ENCODE measurements at regions not wholly inside any gene's neighbourhood (a gene's known extent, or its start where the extent isn't known, plus 50 kb on each side); places are given as distances from the start of the nearest gene placed in this dataset.

DNA sequence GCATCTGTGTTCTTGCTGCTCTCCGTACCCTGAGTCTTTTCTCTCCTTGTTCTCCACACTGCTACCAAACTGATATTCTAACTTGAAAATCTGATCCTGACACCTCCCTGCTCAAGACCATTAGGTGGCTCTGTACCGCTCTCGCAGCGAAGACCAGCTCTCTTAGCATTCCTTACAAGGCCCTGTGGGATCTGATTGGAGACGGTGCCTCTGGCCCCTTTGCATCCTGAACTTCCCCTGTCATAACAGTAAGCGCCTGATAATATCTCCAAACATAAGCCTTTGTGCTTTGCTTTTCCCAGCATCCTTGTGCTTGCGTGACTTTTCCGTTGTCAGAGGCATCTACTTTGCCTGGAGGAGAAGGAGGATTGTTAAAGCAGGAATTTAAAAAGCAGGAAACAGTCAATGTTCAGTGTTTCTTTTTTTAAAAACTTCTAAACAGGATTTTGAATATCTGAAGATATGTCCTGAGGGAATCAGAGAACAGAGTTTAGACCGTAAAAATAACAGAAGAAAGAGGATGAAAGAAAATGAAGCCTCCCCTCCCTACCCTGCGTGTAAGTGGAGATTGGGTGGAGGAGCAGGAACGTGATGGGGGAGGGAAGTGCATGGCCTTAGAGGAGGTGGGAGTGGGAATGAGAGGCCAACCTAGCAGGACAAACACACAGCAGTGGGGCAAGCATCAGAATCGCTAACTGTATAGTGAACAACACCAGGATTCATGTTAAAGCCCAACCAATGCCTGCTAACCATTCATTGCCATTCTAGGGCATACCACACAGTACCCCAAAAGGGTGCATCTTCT is 89.2 kb upstream of the STMND1 start:
- peak overlapping the region; percentile 48 for H3K27ac ChIP-seq
- peak in 1 of 2 donors; percentile 47 for ATAC-seq
- intact Hi-C loops (cut with DNase I): no loop called here

DNA sequence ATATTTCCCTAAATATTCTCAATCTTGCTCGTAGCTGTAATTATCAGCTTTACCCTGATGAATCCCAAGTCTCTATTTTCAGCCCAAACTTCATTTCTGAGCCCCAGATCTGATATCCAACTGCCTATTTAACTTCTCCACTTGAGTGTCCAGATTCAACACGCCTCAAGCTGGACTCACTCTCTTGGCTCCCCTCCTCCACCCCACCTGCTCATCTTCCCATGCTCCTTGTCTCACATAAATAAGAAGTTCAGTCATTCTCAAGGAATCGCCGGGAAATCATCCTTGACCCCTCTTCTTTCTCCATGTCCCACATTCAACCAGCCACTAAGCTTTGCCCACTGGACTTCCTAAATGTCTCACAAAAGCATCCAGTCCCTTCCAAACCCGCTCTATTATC is 89.9 kb upstream of the STMND1 start:
- H3K27ac ChIP-seq: peak overlapping the region; percentile 33
- no peak for ATAC-seq

More for the DNA sequence above, 89.2 kb upstream of the STMND1 start:
- no peak overlapping the region for H3K4me3 ChIP-seq
- DNase-seq: no peak
- peaks cover 7% of the 10 kb centered on the region for H3K4me1 ChIP-seq
- H3K27me3 ChIP-seq (ENCODE audit: low read depth): no peaks in the 10 kb centered on the region
- H3K9me3 ChIP-seq: no peaks in the 10 kb centered on the region
- TF ChIP-seq, protein P1, sequence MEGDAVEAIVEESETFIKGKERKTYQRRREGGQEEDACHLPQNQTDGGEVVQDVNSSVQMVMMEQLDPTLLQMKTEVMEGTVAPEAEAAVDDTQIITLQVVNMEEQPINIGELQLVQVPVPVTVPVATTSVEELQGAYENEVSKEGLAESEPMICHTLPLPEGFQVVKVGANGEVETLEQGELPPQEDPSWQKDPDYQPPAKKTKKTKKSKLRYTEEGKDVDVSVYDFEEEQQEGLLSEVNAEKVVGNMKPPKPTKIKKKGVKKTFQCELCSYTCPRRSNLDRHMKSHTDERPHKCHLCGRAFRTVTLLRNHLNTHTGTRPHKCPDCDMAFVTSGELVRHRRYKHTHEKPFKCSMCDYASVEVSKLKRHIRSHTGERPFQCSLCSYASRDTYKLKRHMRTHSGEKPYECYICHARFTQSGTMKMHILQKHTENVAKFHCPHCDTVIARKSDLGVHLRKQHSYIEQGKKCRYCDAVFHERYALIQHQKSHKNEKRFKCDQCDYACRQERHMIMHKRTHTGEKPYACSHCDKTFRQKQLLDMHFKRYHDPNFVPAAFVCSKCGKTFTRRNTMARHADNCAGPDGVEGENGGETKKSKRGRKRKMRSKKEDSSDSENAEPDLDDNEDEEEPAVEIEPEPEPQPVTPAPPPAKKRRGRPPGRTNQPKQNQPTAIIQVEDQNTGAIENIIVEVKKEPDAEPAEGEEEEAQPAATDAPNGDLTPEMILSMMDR (IDR thresholded peaks at IDR 0.05): peak; percentile 15
- no peaks in the 10 kb centered on the region for H3K36me3 ChIP-seq

DNA sequence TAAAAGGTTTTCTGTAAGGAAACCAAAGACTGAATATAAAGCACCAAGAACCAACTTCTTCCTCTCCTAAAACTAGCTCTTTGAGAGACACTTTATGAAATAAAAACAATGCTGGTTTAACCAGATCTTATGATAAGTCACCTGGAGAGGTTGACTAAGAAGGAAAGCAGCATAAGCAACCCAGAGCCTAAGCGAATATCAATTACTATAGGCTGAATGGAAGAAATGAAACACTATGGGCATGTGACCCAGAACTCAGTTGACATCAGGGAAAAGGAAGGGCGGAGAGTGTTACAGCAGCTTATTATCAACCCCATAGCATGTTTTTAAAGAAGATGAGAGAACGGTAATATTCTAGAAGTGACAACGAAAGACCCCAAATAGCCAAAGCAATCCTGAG is 94.1 kb upstream of the STMND1 start:
- Histone ChIP-seq H3K9me3 (no peaks in the 10 kb centered on the region), H3K4me1 (peaks cover 7% of the 10 kb centered on the region), H3K27ac (no peak overlapping the region), H3K36me3 (no peaks in the 10 kb centered on the region), H3K4me3 (no peak overlapping the region), H3K27me3 (ENCODE audit: low read depth) (no peaks in the 10 kb centered on the region)
- TF ChIP-seq, protein P1 (IDR thresholded peaks at IDR 0.05): no peak
- intact Hi-C loops (cut with DNase I): no loop called here
- ATAC-seq (no peak), DNase-seq (no peak)

More for the DNA sequence above, 89.9 kb upstream of the STMND1 start:
- intact Hi-C loops (cut with DNase I): no loop called here
- Histone ChIP-seq H3K9me3 (no peaks in the 10 kb centered on the region), H3K27me3 (ENCODE audit: low read depth) (no peaks in the 10 kb centered on the region), H3K4me3 (no peak overlapping the region), H3K36me3 (no peaks in the 10 kb centered on the region), H3K4me1 (peaks cover 7% of the 10 kb centered on the region)
- DNase-seq: no peak
- TF ChIP-seq, protein P1 (IDR thresholded peaks at IDR 0.05): no peak

DNA sequence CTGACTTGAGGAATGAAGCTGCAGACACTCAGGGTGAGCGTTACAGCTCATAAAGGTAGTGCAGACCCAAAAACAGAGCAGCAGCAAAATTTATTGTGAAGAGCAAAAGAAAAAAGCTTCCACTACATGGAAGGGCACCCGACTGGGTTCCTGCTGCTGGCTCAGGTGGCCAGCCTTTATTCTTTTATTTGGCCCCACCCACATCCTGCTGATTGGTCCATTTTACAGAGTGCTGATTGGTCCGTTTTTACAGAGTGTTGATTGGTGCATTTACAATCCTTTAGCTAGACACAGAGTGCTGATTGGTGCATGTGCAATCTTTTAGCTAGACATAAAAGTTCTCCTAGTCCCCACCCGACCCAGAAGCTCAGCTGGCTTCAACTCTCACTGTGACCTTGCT is 95.3 kb upstream of the STMND1 start:
- Histone ChIP-seq H3K4me3 (no peak overlapping the region), H3K4me1 (no peaks in the 10 kb centered on the region)
- ATAC-seq: no peak

DNA sequence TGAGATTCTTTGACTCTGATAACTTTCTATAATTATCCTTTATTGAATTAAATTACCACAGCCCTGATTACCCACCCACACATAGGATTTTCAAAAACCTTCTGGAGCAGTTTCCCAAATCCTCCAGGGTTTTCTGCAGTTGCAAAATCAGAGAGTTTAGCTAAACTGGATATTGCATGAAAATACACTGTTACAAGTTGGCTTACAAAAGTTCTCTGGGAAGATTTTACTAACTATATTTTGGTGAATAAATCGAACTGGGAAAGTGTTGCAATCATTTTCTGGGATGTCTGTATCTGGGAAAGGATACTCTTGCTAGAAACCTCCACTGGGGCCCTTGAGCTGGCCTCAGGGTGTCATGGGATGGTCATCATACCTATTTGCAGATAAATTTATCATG is 97.6 kb upstream of the STMND1 start:
- H3K4me1 ChIP-seq: peaks cover 6% of the 10 kb centered on the region
- intact Hi-C loops (cut with DNase I): no loop called here
- TF ChIP-seq, protein P1 (IDR thresholded peaks at IDR 0.05): no peak
- no peaks in the 10 kb centered on the region for H3K36me3 ChIP-seq
- no peaks in the 10 kb centered on the region for H3K9me3 ChIP-seq
- no peak overlapping the region for H3K27ac ChIP-seq
- H3K27me3 ChIP-seq (ENCODE audit: low read depth): no peaks in the 10 kb centered on the region
- ATAC-seq (no peak), DNase-seq (no peak)
- no peak overlapping the region for H3K4me3 ChIP-seq

More for the DNA sequence above, 95.3 kb upstream of the STMND1 start:
- TF ChIP-seq, protein P1 (IDR thresholded peaks at IDR 0.05): no peak
- H3K36me3 ChIP-seq: no peaks in the 10 kb centered on the region
- no peaks in the 10 kb centered on the region for H3K27me3 ChIP-seq (ENCODE audit: low read depth)
- no peaks in the 10 kb centered on the region for H3K9me3 ChIP-seq
- no peak for DNase-seq
- no peak overlapping the region for H3K27ac ChIP-seq
- intact Hi-C loops (cut with DNase I): no loop called here

All from lower lobe of right lung (tissue), 2 donors.